ENCODE measurements at regions not wholly inside any gene's neighbourhood (a gene's known extent, or its start where the extent isn't known, plus 50 kb on each side); places are given as distances from the start of the nearest gene placed in this dataset.

GRCh38 chr2:137806068-137806805 is 158.0 kb upstream of the HNMT start:
- H3K27ac Mint-ChIP-seq (ENCODE audit: unreplicated experiment), result no peak overlapping the region
- H3K9me3 Mint-ChIP-seq, result peaks cover 11% of the 10 kb centered on the region
- no peak overlapping the region for H3K4me3 Mint-ChIP-seq
- TF ChIP-seq CTCF (conservative IDR thresholded peaks at IDR 0.05), result no peak
- DNase-seq (ENCODE audit: low read depth, low spot score), result no peak
- peaks cover 11% of the 10 kb centered on the region for H3K27me3 Mint-ChIP-seq (ENCODE audit: low read depth)
- no peaks in the 10 kb centered on the region for H3K4me1 Mint-ChIP-seq
- H3K36me3 Mint-ChIP-seq (ENCODE audit: low read depth), result peaks cover 2% of the 10 kb centered on the region

- peaks cover 21% of the 10 kb centered on the region for H3K27me3 Mint-ChIP-seq (ENCODE audit: low read depth)
- no peak for DNase-seq (ENCODE audit: low read depth, low spot score)
- no peaks in the 10 kb centered on the region for H3K36me3 Mint-ChIP-seq (ENCODE audit: low read depth)
- TF ChIP-seq CTCF (conservative IDR thresholded peaks at IDR 0.05), result no peak
- H3K9me3 Mint-ChIP-seq, result no peaks in the 10 kb centered on the region
- no peak overlapping the region for H3K27ac Mint-ChIP-seq (ENCODE audit: unreplicated experiment)
- no peaks in the 10 kb centered on the region for H3K4me1 Mint-ChIP-seq
- H3K4me3 Mint-ChIP-seq, result no peak overlapping the region
Measured at GRCh38 chr2:137809252-137809651, 155.0 kb upstream of the HNMT start.

DNA sequence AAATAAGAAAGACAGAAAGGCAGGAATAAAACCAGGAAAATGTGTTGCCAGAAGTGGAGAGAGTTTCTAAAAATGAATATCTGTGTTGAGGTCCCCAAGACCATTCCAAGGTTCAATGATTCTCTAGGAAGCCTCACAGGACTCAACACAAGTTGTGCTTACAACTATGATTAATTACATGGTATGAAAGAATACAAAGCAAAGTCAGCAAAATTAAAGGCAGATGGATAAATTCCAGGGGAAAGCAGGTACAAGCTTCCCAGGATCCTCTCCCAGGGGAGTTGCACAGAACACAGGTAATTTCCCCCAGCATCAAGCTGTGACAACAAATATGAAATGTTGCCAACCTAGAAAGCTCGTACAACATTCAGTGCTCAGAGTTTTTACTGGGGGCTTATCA is 154.4 kb upstream of the HNMT start:
- H3K27ac Mint-ChIP-seq (ENCODE audit: unreplicated experiment), result no peak overlapping the region
- no peaks in the 10 kb centered on the region for H3K4me1 Mint-ChIP-seq
- H3K36me3 Mint-ChIP-seq (ENCODE audit: low read depth), result no peaks in the 10 kb centered on the region
- TF ChIP-seq CTCF (conservative IDR thresholded peaks at IDR 0.05), result no peak
- no peaks in the 10 kb centered on the region for H3K9me3 Mint-ChIP-seq
- no peak overlapping the region for H3K4me3 Mint-ChIP-seq
- no peak for DNase-seq (ENCODE audit: low read depth, low spot score)
- peaks cover 21% of the 10 kb centered on the region for H3K27me3 Mint-ChIP-seq (ENCODE audit: low read depth)

DNA sequence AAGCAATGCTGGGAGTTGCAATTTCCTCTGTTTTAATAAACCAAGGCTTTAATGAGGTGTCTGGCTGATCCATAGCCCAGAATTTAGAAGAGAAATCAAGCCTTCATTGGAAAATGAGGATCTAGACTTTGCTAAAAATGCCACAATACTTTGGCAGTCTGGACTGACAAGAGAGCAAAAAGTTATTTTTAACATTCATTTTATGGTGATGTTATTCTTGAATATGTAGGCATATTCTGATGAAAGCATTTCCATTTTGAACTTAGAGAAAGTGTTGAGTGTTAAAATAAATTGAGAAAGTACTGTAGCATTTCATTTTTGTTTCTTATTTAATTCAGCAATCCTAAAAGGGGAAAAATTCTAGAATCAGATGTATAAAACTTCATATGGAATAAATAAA is 151.8 kb upstream of the HNMT start:
- Mint-ChIP-seq H3K9me3 (no peaks in the 10 kb centered on the region), H3K36me3 (ENCODE audit: low read depth) (no peaks in the 10 kb centered on the region), H3K4me3 (no peak overlapping the region), H3K27ac (ENCODE audit: unreplicated experiment) (no peak overlapping the region), H3K27me3 (ENCODE audit: low read depth) (peaks cover 19% of the 10 kb centered on the region), H3K4me1 (no peaks in the 10 kb centered on the region)
- no peak for DNase-seq (ENCODE audit: low read depth, low spot score)
- TF ChIP-seq CTCF (conservative IDR thresholded peaks at IDR 0.05), result no peak

DNA sequence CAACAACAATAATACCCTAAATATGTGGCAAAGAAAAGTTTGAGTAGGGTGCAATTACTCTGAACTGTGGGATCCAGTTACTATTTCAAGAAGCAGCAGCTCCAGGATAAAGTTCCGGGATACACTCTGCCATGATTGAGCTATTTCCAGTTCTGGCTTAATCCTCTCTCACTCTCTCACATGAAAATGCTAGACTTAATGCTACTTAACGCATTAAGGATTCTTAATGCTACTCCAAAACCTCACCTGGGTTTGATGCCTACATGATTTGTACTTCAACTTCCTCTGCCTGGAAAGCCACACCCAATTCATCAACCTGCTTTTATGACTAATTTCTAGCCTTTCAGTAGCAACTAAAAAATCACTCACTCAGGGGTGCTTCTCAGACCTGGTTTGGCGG is 151.1 kb upstream of the HNMT start:
- no peak overlapping the region for H3K4me3 Mint-ChIP-seq
- peaks cover 19% of the 10 kb centered on the region for H3K27me3 Mint-ChIP-seq (ENCODE audit: low read depth)
- DNase-seq (ENCODE audit: low read depth, low spot score), result no peak
- no peak for TF ChIP-seq CTCF (conservative IDR thresholded peaks at IDR 0.05)
- H3K36me3 Mint-ChIP-seq (ENCODE audit: low read depth), result no peaks in the 10 kb centered on the region
- no peaks in the 10 kb centered on the region for H3K9me3 Mint-ChIP-seq
- H3K4me1 Mint-ChIP-seq, result no peaks in the 10 kb centered on the region
- H3K27ac Mint-ChIP-seq (ENCODE audit: unreplicated experiment), result no peak overlapping the region
